HS-5 (cell line): ENCODE measurements at regions not wholly inside any gene's neighbourhood (a gene's known extent, or its start where the extent isn't known, plus 50 kb on each side); places are given as distances from the start of the nearest gene placed in this dataset.
A peak's percentile ranks its signal among the peaks of the same experiment; 100 is the strongest.
"Not testable (repeated sequence)": the region's sequence is repeated elsewhere in the genome, so short reads cannot be mapped to it uniquely, and the experiment has no call there.

ENCODE experiments used
- DNase-seq: peaks from one replicate; pipeline ENCODE4 v3.0.0-alpha.2; 2012; ENCODE audit warnings: low read depth

DNA sequence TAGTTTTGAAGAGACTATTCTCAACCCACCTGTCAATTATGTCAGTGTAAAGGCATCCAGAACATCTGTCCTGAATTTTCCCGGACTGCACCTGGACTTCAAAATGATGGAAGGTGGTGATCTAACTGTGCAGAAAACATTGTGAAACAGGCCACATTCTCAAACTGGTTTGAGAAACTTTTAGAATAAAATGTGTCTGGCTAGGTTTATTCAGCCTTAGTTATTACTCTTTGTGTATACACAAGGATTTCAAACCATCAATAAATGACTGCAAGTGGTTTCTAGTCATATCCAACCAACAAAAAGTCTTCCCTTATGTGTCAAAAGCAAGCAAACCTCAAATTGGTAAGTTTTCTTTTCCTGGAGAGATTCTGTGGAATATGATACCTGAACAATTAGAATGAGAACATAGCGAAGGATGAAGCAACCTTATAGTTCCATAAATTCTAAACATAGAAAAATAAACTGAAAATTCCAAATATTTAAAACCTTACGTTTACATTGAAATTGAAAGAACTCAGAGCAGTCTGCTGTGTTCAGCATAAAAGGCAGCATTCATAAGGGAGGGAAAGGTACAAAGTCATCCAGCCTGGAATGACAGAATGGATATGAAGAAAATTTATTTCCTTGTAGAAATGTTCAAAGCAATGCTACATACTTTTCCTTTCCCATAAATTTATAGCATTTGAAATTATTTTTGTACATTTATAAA is 306.6 kb upstream of the TGFBR2 start:
- DNase-seq, result no peak

DNA sequence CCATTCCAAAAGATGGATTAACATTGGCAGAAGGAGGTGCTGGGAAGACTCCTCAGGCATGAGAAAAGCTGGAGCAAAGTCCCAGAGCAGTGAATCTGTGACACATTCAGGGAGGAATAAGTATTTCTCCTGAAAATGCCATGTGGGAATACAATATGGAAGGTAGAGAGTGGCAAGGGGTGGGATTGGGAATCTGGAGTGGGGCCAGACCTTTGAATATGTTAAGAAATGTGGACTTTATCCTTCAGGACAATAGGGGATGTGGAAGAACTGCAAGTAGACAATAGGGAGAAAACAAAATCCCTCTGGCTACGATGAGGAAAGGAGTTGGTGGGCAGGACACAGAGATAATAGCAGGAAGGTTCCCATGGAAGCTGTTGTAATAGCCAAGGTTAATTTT is 305.6 kb upstream of the TGFBR2 start:
- DNase-seq, result no peak

GRCh38 chr3:30302027-30302426 is 304.4 kb upstream of the TGFBR2 start:
- DNase-seq, result no peak

GRCh38 chr3:30303770-30304169 is 302.6 kb upstream of the TGFBR2 start:
- no peak for DNase-seq

DNA sequence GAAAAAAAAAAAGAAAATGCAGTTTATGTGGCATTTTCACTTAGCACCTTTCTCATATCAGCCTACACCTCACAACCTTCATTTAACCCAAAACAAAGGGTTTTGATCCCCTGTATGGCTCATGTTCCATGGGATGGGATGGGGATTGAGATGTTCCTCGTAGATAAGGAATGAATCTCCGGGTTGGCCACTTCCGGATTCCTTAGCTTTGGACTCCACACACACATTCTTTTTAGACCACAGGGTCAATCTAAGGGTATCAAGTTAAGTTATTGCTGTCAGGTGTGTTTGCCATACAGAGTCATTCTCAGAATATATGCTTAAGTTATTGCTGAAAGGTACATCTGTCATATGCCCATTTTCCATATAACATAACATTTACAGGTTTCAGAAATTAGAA is 301.4 kb upstream of the TGFBR2 start:
- no peak for DNase-seq

DNA sequence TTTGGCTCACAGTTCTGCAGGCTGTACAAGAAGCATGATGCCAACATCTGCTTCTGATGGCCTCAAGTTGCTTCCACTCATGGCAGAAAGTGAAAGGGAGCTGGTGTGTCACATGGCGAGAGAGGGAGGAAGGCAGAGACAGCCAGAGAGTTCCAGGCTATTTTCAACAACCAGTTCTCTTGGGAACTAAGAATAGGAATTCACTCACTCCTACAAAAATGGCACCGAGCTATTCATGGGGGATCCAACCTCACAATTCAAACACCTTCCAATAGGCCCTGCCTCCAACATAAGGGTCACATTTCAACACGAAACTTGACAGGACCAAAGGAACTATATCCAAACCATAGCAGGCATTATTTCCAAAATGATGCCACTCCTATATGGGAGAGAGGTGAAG is 299.5 kb upstream of the TGFBR2 start:
- no peak for DNase-seq

DNA sequence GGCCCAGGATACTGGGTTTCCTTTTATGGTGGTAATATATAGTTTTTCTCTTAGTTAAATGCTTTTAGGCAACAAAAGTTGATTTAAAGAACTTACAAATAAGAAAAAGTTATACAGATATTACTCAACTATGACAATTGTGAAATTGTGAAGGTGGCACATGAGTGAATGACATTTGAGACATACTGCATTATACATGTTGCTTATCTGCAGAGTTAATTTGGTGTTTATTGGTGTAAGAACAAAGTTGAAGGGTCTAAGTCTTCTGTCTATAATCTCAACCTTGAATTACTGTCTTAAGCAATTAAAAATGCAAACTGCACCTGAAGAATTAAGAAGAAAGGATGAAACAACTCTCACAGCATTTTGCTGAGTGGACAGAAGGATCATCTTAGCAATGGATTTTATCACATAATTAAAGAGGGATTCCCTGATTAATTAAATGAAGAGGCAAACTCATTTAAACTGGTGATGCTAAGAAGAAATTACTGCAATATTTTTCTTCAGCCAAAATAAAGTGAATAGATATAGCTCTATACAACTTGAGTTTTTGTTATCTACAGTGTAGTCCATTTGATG is 298.9 kb upstream of the TGFBR2 start:
- DNase-seq, result no peak

DNA sequence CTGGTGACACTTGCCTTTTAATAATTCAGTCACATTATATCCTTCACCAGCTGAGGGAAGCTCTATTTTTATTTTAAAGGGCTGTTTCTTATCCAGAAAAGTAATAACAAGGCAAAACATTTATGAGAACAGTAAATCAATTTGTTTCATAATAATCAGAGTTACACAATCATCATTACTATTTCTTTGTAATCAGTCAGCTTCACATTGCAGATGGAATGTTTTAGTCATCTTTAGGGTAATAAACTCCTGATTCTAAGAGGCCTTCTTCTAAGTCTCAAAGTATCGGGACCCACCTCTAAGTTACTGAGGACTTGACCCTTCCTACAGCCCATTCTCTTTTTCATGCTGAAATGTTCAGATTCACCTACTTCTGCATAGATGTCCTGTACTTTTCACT is 298.3 kb upstream of the TGFBR2 start:
- DNase-seq, result no peak

DNA sequence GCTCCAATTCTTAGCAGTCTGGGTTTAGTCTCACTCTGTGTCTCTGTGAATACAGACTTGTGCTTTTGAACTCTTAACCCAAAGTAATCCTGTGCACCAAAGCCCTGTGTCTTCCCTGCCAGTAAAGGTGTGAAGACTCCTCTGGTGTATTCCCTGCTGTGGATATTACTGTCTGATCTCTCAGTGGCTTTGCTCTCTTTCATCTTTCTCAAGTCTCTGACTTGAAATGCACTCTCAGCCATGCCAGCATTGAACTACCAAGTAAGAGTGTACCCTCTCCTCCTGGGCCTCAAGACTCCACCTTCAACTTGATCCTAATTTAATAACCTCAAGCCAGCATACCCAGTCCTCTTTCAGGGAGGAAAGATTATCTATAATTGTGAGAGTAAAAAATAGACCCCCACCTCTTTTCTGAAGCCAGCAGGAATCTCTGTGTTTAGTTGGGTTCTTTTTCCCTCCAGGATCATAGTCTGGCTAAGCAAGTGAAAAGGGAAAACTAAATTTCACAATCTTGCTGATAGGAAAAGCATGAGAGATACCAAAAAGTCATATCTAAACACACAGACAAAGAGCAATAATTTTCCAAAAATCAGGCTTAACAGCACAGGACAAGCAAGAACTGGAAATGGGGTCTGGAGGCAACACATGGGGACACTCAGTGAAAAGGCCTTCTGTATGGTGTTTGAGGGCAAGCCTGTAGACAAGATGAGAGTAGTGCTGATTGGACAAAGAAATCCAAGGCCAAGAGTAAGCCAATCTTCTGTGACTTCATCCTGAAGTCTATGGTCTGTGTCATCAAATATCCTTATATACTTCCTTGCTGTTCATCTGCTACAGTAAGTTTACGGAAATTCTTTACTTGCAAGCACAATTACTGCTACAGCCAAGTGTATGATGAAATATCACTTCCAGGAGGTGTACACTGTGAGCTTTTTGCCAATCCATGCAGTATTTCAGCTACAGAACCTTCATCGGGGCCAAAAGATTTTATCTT is 296.1 kb upstream of the TGFBR2 start:
- DNase-seq, result no peak

GRCh38 chr3:30311781-30312180 is 294.6 kb upstream of the TGFBR2 start:
- no peak for DNase-seq

DNA sequence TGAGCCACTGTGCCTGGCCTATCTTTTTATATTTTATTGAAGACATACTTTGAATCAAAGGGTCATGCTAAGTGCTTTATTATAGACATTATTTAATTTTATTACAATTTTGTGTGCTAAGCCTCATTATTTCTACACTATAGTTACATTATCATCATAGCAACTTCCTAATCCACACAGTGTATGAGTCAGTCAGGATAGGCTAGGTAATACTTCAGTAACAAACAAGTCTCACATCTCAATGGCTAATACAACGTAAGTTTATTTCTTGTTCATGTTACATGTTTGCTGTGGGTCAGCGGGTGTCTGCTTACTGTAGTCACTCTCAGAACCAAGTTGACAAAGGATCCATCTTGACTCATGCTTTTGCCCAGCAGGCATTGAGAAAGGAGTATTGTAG is 292.6 kb upstream of the TGFBR2 start:
- no peak for DNase-seq

GRCh38 chr3:30314757-30315325 is 291.6 kb upstream of the TGFBR2 start:
- DNase-seq, result no peak

DNA sequence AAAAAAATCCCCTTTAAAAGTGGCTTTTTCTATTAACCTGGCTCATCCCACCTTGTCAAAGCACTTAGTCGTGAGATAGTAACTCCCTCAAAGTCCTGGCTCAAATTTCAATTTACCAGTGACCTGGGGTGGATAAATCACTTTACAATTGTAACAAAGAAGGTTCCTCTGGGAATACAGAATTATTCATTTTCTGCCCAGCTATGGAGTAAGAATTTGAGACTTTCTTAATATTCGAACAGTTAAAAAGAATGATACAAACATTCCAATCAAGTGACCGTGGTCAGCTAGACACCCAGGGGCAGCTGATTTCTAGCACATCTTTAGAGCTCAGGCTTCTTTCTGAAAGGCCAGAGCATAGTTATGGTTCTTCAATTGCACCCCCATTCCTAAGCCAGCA is 291.0 kb upstream of the TGFBR2 start:
- peak; percentile 53 for DNase-seq

DNA sequence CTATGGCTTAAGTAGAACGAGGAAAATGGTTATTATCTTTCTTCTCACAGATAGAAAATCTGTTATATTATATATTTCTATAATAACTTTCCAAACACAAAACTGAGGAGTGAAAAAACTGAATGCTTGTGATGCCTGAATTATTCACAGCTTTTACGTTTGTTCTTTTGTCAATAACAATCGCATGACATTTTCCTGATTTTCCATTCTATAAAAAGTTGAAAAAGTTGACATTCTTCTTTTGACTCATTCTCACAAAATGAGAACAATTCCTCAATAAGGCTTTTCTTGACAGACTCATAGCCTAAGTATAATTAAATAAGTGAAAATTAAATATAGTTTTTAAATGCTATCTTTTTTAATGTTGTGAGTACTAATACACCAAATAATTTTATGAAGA is 288.8 kb upstream of the TGFBR2 start:
- no peak for DNase-seq

DNA sequence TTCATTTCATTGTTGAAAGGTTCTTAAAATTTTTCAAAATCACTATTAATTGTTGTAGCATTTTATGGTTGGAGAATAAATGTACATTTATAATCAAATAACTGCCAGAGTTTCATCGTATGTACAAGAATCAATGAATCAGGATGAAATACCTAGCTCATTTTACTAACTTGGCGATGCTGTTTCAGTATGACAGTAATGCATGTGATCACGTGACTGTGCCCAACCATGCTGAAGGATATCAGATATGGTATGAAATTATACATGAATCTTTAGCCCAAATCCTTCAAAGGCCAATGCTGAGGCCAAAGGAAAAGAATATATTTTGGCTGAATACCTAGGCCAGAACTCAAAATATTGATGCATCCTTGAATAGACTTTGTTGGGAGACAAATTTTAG is 288.3 kb upstream of the TGFBR2 start:
- DNase-seq, result no peak

- DNase-seq, result peak; percentile 32
Measured at GRCh38 chr3:30319713-30320112, 286.7 kb upstream of the TGFBR2 start.

DNA sequence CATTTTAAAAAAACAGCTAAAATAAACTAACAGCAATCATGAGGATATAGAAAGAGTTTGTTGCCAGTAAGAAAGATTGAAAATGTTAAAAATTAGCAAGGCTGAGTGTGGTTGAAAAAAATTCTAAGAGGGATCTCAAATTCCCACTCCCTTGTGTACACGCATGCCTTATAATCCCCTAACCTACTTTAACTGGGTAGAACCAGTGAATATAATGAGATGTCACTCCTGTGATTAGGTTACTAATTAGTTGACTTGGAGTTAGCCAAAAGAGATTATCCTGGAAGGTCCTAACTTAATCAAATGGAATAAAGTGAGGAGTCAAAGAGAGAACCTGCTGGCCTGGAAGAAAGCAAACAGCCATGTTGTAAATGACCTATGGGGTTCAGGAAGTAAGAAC is 286.0 kb upstream of the TGFBR2 start:
- no peak for DNase-seq

- no peak for DNase-seq
Measured at GRCh38 chr3:30321065-30321464, 285.3 kb upstream of the TGFBR2 start.

DNA sequence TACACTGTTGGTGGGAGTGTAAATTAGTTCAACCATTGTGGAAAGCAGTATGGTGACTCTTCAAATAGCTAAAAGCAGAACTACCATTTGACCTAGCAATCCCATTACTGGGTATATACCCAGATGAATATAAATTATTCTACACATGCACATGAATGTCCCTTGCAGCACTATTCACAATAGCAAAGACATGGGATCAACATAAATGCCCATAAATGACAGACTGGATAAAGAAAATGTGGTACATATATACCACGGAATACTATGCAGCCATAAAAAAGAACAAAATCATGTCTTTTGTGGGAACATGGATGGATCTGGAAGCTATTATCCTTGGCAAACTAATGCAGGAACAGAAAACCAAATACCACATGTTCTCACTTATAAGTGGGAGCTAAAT is 282.8 kb upstream of the TGFBR2 start:
- not testable (repeated sequence) for DNase-seq

DNA sequence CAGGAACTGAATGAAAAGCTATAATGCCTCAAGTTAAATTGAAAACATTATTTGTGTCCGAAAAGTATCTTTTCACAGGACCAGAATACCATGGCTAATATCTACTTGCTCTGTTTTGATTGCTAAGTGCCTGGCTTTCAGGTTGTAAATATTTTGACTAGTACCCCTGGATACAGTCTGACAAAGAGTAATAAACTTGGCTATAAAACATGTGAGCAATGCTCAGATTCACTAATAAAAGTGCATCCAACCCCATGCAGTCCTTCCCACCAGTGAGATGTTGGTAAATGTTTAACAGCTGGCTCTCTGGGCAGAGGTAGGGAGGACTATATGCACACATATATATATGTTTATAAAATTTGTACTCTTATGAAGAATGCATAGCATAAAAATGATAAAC is 281.8 kb upstream of the TGFBR2 start:
- no peak for DNase-seq

DNA sequence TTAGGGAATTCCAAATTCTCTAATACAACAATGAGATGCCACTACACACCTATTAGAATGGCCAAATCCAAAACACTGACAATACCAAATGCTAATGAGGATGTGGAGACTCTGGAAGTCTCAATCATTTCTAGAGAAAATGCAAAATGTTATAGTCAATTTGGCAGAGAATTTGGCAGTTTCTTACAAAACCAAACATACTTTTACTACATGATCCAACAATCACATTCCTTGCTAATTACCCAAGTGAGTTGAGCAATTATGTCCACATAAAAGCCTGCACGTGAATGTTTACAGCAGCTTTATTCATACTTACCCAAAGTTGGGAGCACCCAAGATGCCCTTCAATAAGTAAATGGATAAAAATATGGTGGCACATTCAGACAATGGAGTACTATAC is 278.4 kb upstream of the TGFBR2 start:
- DNase-seq, result not testable (repeated sequence)

DNA sequence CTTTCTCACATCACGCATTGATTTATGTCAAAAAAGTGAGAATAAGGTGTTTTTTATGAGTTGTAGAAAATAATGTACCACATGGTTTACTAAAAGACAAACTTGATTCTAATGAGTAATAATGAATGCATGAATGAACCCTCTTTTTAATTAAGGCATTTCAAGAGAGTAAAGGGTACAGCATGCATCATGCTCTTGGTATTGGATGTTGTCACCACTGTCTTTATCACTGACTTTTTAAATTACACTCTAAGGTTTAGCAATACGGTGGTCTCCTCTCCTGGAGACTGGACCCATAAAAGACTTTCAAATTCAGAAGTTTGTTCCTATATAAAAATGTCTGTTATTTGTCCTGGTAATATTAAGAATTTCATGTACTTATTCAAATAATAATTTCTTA is 277.5 kb upstream of the TGFBR2 start:
- DNase-seq, result not testable (repeated sequence)

GRCh38 chr3:30331519-30331918 is 274.9 kb upstream of the TGFBR2 start:
- no peak for DNase-seq
